Skin epidermis (tissue), 12 donors: ENCODE measurements at regions not wholly inside any gene's neighbourhood (a gene's known extent, or its start where the extent isn't known, plus 50 kb on each side); places are given as distances from the start of the nearest gene placed in this dataset.
"Not testable (repeated sequence)": the region's sequence is repeated elsewhere in the genome, so short reads cannot be mapped to it uniquely, and the experiment has no call there.

Experiments used
- H3K27ac ChIP-seq, 21 experiments: fragments of 200-600 bp; sonication (generic) in 11 of 21; one replicate each; pipeline ENCODE4 v1.5.0; 2020; ENCODE audit warnings: mild to moderate bottlenecking in 3 of 21, inconsistent platforms in 2 of 21, moderate library complexity in 2 of 21
- H3K4me3 ChIP-seq, 7 experiments: fragments of 200-600 bp; sonication (generic) in 2 of 7; one replicate each; pipeline ENCODE4 v1.5.0; 2020; ENCODE audit warnings: inconsistent platforms in 2 of 7, mild to moderate bottlenecking in 2 of 7, moderate library complexity in 1 of 7

DNA sequence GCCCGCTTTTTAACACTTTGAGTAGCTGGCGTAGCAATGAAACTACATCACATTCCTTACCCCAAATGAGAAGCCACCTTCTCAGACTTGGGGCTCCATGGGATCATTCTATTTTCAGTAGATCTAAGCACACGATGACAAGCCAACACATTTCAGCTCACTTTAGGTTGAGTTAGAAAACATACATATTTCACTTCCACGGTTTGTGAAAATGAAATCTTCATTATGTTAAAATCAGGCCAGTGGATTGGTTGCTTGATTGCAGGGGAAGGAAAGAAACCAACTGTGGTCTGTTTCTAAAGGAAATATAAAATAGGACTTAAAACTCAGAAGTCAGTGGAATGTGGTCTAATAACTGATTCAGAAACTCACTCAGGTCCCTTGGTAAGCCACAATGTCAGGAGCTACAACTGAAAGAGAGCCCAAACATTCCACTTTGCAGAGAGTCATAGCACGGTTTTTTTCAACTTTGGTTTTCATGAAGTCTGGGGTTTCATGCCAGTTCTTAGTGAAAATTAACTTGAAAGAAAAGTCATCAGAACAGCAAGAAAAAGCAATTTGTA, 82.3 kb upstream of the TIAM1 start:
- no peak overlapping the region for H3K4me3 ChIP-seq
- H3K27ac ChIP-seq = no peak overlapping the region

- Histone ChIP-seq H3K27ac (no peak overlapping the region), H3K4me3 (no peak overlapping the region)
Observed at GRCh38 chr21:31425138-31425537, 81.1 kb upstream of the TIAM1 start.

- H3K27ac ChIP-seq = no peak overlapping the region
- no peak overlapping the region for H3K4me3 ChIP-seq
Observed at GRCh38 chr21:31424058-31424457, 80.0 kb upstream of the TIAM1 start.

- H3K4me3 ChIP-seq = no peak overlapping the region
Observed at GRCh38 chr21:31420988-31421387, 76.9 kb upstream of the TIAM1 start.

DNA sequence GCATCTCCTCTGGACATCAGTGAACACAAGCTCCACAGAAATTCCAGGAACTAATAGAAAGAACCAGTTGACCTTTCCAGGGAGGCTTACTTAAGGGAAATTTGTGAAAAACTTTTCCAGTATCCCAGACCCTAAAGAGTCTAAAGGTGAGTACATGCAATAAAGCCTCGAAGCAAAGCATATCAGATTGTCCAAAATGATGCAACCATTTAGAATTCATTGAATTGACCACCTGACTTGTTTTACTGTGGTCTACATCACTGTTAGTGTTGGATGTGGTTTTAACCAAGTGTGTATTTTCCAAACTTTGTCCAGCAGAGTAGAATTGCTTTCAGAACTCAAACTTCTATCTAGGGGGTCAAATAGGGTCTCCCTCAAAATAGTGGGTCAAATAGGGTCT, 76.3 kb upstream of the TIAM1 start:
- Histone ChIP-seq H3K27ac (no peak overlapping the region), H3K4me3 (no peak overlapping the region)

More at GRCh38 chr21:31420988-31421387, 76.9 kb upstream of the TIAM1 start:
- no peak overlapping the region for H3K27ac ChIP-seq

DNA sequence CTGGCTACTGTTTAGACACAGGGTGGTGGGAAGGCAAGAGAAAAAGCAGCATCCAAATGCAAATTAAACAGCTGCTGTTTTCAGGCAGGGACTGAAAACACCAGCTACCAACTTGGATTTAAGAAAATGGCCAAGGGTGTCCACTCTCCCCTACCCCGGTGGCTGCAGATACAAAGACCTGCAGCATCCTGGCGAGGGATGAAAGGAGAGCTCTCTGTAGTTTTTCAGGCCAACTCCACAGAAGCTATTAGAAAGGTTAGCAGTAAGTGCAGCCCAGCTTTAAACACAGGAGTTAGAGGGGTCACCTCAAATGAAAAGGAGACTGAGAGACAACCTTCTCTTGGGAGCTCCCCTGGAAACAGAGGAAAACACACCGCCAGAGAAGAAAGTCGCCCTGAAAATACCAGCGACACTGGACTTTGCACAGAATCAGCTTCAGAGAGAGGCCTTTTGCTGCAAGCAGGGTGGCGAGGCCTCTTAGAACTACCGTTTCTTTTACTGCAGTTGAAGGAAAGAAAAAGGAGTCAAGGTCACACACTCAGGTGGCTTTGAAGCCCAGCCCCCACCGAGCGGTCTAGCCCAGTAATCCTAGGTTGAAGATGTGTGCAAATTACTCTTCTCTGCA, 74.4 kb upstream of the TIAM1 start:
- Histone ChIP-seq H3K27ac (no peak overlapping the region), H3K4me3 (no peak overlapping the region)

DNA sequence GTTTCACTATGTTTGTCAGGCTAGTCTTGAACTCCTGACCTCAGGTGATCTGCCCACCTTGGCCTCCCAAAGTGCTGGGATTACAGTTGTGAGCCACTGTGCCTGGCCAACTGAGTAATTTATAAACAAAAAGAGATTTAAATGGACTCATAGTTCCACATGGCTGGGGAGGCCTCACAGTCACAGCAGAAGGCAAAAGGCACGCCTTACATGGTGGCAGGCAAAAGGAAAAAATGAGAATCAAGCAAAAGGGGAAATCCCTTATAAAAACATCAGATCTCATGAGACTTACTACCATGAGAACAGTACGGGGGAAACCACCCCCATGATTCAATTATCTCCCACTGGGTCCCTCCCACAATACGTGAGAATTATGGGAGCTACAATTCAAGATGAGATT, 73.2 kb upstream of the TIAM1 start:
- not testable (repeated sequence) for H3K27ac ChIP-seq

DNA sequence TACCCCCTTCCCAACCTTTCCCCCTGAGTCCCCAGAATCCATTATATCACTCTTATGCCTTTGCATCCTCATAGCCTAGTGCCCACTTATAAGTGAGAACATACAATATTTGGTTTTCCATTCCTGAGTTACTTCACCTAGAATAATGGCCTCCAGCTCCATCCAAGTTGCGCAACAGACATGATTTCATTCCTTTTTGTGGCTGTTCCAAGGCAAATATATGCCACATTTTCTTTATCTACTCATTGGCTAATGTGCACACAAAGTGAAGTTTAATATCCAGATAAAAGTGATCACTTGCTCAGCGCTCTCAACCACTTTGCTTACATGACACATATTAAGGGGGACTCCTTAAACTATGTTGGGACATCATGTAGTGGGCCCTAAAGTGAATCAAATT, 72.4 kb upstream of the TIAM1 start:
- no peak overlapping the region for H3K4me3 ChIP-seq
- H3K27ac ChIP-seq = no peak overlapping the region

More for the DNA sequence above, 73.2 kb upstream of the TIAM1 start:
- H3K4me3 ChIP-seq = not testable (repeated sequence)

DNA sequence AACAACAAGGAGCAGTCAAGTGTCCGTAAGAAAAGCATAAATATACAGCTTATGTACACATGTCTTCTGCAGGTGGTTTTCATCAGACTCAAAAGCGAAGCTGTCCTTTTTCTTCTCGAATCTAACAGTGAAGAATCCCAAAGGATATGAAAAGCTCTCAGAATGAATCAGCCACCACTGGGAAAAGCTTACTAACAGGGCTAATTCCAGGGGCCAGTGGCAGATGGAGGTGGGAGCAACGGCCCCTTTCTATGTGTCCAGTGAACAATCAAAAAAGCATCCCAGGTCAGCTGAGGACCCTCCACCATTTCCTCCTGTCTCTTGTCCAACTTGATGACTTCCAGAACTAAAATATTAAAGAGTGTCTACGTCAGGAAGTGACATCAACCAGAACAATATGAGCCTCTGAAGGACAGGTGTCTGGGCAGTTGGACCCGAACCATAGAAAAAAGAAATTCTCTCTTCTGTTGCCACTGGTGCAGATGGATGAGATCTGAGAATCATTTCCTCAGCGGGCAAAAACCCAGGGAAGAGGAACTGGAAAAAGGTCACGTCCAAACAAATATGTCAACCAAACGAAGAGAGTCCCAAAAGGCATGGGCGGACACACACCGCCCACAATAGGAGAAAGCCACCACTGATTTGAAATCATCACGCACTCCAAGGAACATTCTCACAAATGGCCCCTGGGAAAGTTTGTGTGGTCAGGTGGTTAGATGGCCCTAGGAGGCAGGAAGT, 70.4 kb upstream of the TIAM1 start:
- Histone ChIP-seq H3K4me3 (no peak overlapping the region), H3K27ac (no peak overlapping the region)

DNA sequence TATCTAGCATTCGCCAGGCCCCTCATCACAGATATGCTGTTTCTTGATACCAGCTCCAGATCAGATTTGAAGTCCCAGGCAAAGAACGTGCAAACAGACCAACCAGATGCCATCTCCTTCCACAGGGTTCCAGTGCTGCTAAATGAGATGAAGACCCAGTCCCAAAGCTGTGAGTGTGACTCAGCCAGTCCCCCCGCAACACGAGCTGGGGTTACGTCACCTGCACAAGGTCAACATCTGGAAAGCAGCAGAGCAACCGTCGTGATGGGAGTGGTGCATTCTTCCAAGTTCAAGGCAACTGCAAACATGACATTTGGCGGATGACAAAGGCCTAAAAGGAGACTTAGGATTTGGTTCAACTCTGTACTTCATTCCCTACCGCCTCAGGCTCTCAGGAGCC, 69.6 kb upstream of the TIAM1 start:
- no peak overlapping the region for H3K27ac ChIP-seq
- no peak overlapping the region for H3K4me3 ChIP-seq

DNA sequence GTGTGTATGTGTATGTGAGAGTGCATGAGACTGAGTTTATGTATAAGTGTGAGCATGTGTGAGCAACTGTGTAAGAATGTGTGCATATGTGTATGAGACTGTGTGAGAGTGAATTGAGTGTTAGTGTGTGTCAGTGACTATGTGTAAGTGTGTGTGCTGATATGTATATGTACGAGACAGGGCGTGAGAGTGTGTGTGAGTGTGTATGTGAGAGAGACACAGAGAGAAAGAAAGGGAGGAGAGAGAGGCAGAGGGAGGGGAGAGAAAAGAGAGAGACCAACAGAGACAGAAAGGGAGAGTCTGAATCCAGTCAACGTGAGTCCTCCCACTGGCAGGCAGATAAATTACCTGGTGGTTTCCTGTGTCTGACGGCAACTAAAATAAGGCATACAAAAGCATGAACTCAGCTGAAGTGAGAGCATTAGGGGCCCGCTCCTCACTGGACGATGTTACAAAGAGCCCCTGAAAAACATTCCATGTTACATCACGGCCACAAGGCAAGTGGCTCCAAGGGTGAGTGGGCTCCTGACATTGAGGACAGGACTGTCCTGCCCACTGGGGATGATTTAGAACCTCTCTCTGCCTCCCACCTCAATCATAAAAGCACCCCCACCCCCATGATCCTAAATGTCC, 66.6 kb upstream of the TIAM1 start:
- Histone ChIP-seq H3K4me3 (no peak overlapping the region), H3K27ac (no peak overlapping the region)

- H3K4me3 ChIP-seq = no peak overlapping the region
- H3K27ac ChIP-seq = no peak overlapping the region
Observed at GRCh38 chr21:31409831-31410487, 65.9 kb upstream of the TIAM1 start.

- Histone ChIP-seq H3K4me3 (no peak overlapping the region), H3K27ac (no peak overlapping the region)
Observed at GRCh38 chr21:31408301-31409088, 64.4 kb upstream of the TIAM1 start.

- Histone ChIP-seq H3K27ac (no peak overlapping the region), H3K4me3 (no peak overlapping the region)
Observed at GRCh38 chr21:31406510-31406909, 62.4 kb upstream of the TIAM1 start.

DNA sequence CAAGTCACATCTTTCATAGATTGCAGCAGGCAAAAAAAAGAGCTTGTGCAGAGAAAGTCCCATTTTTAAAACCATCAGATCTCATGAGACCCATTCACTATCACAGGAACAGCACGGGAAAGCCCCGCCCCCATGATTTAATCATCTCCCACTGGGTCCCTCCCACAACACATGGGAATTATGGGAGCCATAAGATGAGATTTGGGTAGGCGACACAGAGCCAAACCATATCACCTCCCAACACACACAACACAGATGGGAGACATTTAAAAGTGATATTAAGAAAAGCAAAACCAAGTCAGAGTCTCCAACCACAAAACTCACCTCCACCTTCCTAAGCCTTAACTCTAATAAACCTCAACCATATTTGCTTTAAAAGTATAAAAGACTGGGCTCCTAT, 61.5 kb upstream of the TIAM1 start:
- Histone ChIP-seq H3K4me3 (no peak overlapping the region), H3K27ac (no peak overlapping the region)

- H3K27ac ChIP-seq = no peak overlapping the region
- H3K4me3 ChIP-seq = no peak overlapping the region
Observed at GRCh38 chr21:31403596-31404333, 59.7 kb upstream of the TIAM1 start.

GRCh38 chr21:31399591-31399990, 55.5 kb upstream of the TIAM1 start:
- Histone ChIP-seq H3K4me3 (no peak overlapping the region), H3K27ac (no peak overlapping the region)

GRCh38 chr21:31398574-31398973, 54.5 kb upstream of the TIAM1 start:
- Histone ChIP-seq H3K27ac (no peak overlapping the region), H3K4me3 (no peak overlapping the region)

- Histone ChIP-seq H3K4me3 (no peak overlapping the region), H3K27ac (no peak overlapping the region)
Observed at GRCh38 chr21:31397939-31398338, 53.9 kb upstream of the TIAM1 start.
